ENCODE measurements at regions not wholly inside any gene's neighbourhood (a gene's known extent, or its start where the extent isn't known, plus 50 kb on each side); places are given as distances from the start of the nearest gene placed in this dataset.

GRCh38 chr1:228979325-228979699 is 244.0 kb downstream of the RHOU start:
- no peak overlapping the region for H3K4me3 ChIP-seq (replicated peaks; ENCODE audit: low read depth, low read length)
- H3K27me3 ChIP-seq (replicated peaks; ENCODE audit: control insufficient read depth, insufficient read depth, low read length), result peaks cover 1% of the 10 kb centered on the region

GRCh38 chr1:228979774-228980173 is 244.5 kb downstream of the RHOU start:
- Histone ChIP-seq H3K36me3 (ENCODE audit: control insufficient read depth, insufficient read depth, low read length) (no peaks in the 10 kb centered on the region), H3K4me3 (replicated peaks; ENCODE audit: low read depth, low read length) (no peak overlapping the region), H3K27me3 (replicated peaks; ENCODE audit: control insufficient read depth, insufficient read depth, low read length) (peaks cover 1% of the 10 kb centered on the region)
- DNase-seq (ENCODE audit: extremely low read depth, insufficient read length), result no peak
- TF ChIP-seq CTCF (IDR thresholded peaks at IDR 0.05; ENCODE audit: insufficient read depth, low read length, poor library complexity, severe bottlenecking), result no peak

More at GRCh38 chr1:228979325-228979699, 244.0 kb downstream of the RHOU start:
- DNase-seq (ENCODE audit: extremely low read depth, insufficient read length), result no peak
- no peak for TF ChIP-seq CTCF (IDR thresholded peaks at IDR 0.05; ENCODE audit: insufficient read depth, low read length, poor library complexity, severe bottlenecking)
- H3K36me3 ChIP-seq (ENCODE audit: control insufficient read depth, insufficient read depth, low read length), result no peaks in the 10 kb centered on the region

- H3K4me3 ChIP-seq (replicated peaks; ENCODE audit: low read depth, low read length), result no peak overlapping the region
- no peak for TF ChIP-seq CTCF (IDR thresholded peaks at IDR 0.05; ENCODE audit: insufficient read depth, low read length, poor library complexity, severe bottlenecking)
- no peaks in the 10 kb centered on the region; the same call in 1 of the 2 replicates for H3K27me3 ChIP-seq (replicated peaks; ENCODE audit: control insufficient read depth, insufficient read depth, low read length)
- H3K36me3 ChIP-seq (ENCODE audit: control insufficient read depth, insufficient read depth, low read length), result no peaks in the 10 kb centered on the region
- DNase-seq (ENCODE audit: extremely low read depth, insufficient read length), result no peak
These were observed 245.1 kb downstream of the RHOU start for GRCh38 chr1:228980232-228980937.

GRCh38 chr1:228982637-228983036 is 247.4 kb downstream of the RHOU start:
- no peaks in the 10 kb centered on the region for H3K36me3 ChIP-seq (ENCODE audit: control insufficient read depth, insufficient read depth, low read length)
- H3K27me3 ChIP-seq (replicated peaks; ENCODE audit: control insufficient read depth, insufficient read depth, low read length), result no peaks in the 10 kb centered on the region; the same call in 1 of the 2 replicates
- TF ChIP-seq CTCF (IDR thresholded peaks at IDR 0.05; ENCODE audit: insufficient read depth, low read length, poor library complexity, severe bottlenecking), result no peak
- DNase-seq (ENCODE audit: extremely low read depth, insufficient read length), result no peak
- no peak overlapping the region for H3K4me3 ChIP-seq (replicated peaks; ENCODE audit: low read depth, low read length)

- TF ChIP-seq CTCF (IDR thresholded peaks at IDR 0.05; ENCODE audit: insufficient read depth, low read length, poor library complexity, severe bottlenecking), result no peak
- DNase-seq (ENCODE audit: extremely low read depth, insufficient read length), result no peak
- H3K4me3 ChIP-seq (replicated peaks; ENCODE audit: low read depth, low read length), result no peak overlapping the region
- H3K27me3 ChIP-seq (replicated peaks; ENCODE audit: control insufficient read depth, insufficient read depth, low read length), result no peaks in the 10 kb centered on the region; the same call in 1 of the 2 replicates
- H3K36me3 ChIP-seq (ENCODE audit: control insufficient read depth, insufficient read depth, low read length), result no peaks in the 10 kb centered on the region
These were observed 248.0 kb downstream of the RHOU start for GRCh38 chr1:228983231-228983660.
